Fibroblast of villous mesenchyme (primary cell): ENCODE measurements at regions not wholly inside any gene's neighbourhood (a gene's known extent, or its start where the extent isn't known, plus 50 kb on each side); places are given as distances from the start of the nearest gene placed in this dataset.

Experiments
- DNase-seq: peaks from one replicate; pipeline ENCODE4 v3.0.0-alpha.2; 2010; ENCODE audit warnings: low read depth
- H3K4me3 ChIP-seq: 2 replicates; pipeline ENCODE4 v1.5.1; 2011; ENCODE audit warnings: low read depth, mild to moderate bottlenecking, low read length
- CTCF ChIP-seq: IDR thresholded peaks from 2 replicates; pipeline ENCODE4 v1.5.1; 2012; ENCODE audit warnings: low read depth, mild to moderate bottlenecking, low read length; ENCODE audit not compliant: insufficient read depth

GRCh38 chr5:56317923-56318561 is 84.9 kb upstream of the ANKRD55 start:
- no peak for TF ChIP-seq CTCF
- H3K4me3 ChIP-seq, result no peak overlapping the region
- DNase-seq, result no peak

DNA sequence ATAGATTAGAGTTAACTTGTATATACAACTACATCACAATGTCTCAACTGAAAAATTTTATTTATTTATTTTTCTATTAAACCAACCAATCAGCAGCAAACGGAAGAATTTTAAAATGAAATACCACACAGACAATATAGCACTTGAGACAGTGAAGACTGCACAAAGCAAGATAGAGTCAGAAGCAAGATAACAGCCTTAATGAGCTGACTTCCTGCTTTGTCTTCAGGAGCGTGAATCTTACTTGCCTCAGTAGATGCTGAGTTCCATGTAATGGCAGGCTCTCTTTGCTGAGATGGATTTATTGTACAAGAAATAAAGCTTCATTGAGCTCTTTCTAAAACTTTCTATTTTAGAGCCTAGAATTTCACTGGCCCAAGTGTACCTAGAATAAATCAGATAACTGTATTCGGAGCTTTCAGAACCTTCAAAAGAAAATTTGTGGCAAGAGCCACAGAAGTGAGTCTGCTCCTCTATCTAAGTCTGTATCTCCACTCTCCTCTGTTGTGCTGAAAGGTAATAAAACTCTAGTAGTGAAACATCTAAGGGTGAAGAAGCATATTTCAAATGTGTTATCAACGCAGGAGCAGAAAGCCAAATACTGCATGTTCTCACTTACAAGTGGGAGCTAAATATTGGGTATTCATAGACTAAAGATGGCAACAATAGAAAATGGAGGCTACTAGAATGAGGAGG is 83.3 kb upstream of the ANKRD55 start:
- no peak overlapping the region for H3K4me3 ChIP-seq
- DNase-seq, result no peak
- TF ChIP-seq CTCF, result no peak

- H3K4me3 ChIP-seq, result no peak overlapping the region
- peak; percentile 85 for DNase-seq
These were observed 81.4 kb upstream of the ANKRD55 start for GRCh38 chr5:56314529-56314928.

DNA sequence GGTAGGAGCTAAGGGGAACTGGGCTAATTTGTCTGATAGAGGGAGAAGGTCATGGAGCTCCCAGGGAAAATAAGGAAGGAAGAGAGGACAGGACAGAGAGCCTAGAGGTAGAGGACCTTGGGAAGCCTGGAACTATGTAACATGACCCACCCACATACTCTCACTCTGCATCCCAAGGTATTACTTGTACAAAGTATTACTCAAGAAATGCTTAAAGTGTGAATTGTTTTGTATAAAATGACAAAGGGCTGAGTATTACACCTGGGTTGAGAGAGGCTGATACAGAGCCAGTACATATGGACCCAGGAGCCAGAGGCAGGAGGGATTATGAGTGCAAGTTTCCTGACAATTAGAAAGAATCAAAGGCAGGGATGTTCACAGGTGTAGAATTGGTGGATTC is 80.5 kb upstream of the ANKRD55 start:
- no peak overlapping the region for H3K4me3 ChIP-seq
- TF ChIP-seq CTCF, result no peak
- no peak for DNase-seq

More at GRCh38 chr5:56314529-56314928, 81.4 kb upstream of the ANKRD55 start:
- TF ChIP-seq CTCF, result peak; percentile 82

GRCh38 chr5:56313004-56313531 is 79.9 kb upstream of the ANKRD55 start:
- no peak for DNase-seq
- TF ChIP-seq CTCF, result no peak
- H3K4me3 ChIP-seq, result no peak overlapping the region

DNA sequence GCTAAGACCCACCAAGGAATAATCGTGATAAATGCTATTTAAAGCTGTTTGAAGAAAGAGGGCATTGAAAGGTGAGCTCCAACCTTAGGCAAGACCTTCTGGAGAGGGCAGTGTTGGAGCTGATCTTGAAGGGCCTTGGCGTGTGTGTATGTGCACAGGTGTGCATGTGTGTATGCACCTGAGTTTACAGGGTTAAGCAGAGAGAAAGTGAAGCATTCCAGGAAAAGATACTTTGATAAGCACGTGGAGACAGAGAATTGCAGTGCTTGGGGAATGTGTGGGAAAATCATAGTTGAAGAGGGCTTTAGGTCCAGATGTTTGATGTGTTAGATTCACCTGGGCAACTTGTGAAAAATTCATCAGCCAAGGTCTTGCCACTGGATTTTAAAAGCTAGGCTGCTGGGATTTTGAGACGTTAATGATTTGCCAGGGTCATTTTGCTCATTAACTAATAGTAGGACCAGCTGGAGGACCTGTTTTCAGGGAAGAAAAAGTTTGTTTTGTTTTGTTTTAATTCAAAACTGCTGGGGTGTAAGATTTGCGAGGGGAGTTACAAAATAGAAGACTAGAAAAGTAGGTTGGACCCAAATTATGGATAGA is 78.3 kb upstream of the ANKRD55 start:
- TF ChIP-seq CTCF, result no peak
- no peak for DNase-seq
- H3K4me3 ChIP-seq, result no peak overlapping the region
